NCI-H82 treated with DMSO at 0.1 percent for 48 hours (cell line): ENCODE measurements at regions not wholly inside any gene's neighbourhood (a gene's known extent, or its start where the extent isn't known, plus 50 kb on each side); places are given as distances from the start of the nearest gene placed in this dataset.
"Not testable (repeated sequence)": the region's sequence is repeated elsewhere in the genome, so short reads cannot be mapped to it uniquely, and the experiment has no call there.

ENCODE experiments used
- DNase-seq: peaks from one replicate; lab custom pipeline; 2025; ENCODE audit not compliant: unreplicated experiment; lab: John Stamatoyannopoulos, UW

- no peak for DNase-seq
These were observed 128.8 kb upstream of the OR4E1 start for GRCh38 chr14:21802441-21802840.

- DNase-seq = peak; percentile 52
These were observed 123.3 kb upstream of the OR4E1 start for GRCh38 chr14:21796916-21797315.

GRCh38 chr14:21795456-21795855 lies 121.8 kb upstream of the OR4E1 start:
- DNase-seq = no peak

- DNase-seq = no peak
These were observed 118.1 kb upstream of the OR4E1 start for GRCh38 chr14:21791749-21792148.

- not testable (repeated sequence) for DNase-seq
These were observed 115.1 kb upstream of the OR4E1 start for GRCh38 chr14:21788687-21789086.

- not testable (repeated sequence) for DNase-seq
These were observed 113.6 kb upstream of the OR4E1 start for GRCh38 chr14:21787242-21787641.

- DNase-seq = no peak
These were observed 107.9 kb upstream of the OR4E1 start for GRCh38 chr14:21781543-21781942.

GRCh38 chr14:21780429-21781084 lies 106.9 kb upstream of the OR4E1 start:
- DNase-seq = no peak

- no peak for DNase-seq
These were observed 98.1 kb upstream of the OR4E1 start for GRCh38 chr14:21771671-21772070.

- no peak for DNase-seq
These were observed 95.2 kb upstream of the OR4E1 start for GRCh38 chr14:21768875-21769257.

- peak; percentile 99 for DNase-seq
These were observed 94.7 kb upstream of the OR4E1 start for GRCh38 chr14:21768116-21768874.

GRCh38 chr14:21760360-21760759 lies 86.7 kb upstream of the OR4E1 start:
- not testable (repeated sequence) for DNase-seq

- DNase-seq = no peak
These were observed 75.8 kb upstream of the OR4E1 start for GRCh38 chr14:21749306-21749868.

- DNase-seq = peak; percentile 96
These were observed 75.3 kb upstream of the OR4E1 start for GRCh38 chr14:21748869-21749303.

- DNase-seq = peak; percentile 78
These were observed 62.2 kb upstream of the OR4E1 start for GRCh38 chr14:21735639-21736307.

GRCh38 chr14:21735200-21735599 lies 61.6 kb upstream of the OR4E1 start:
- DNase-seq = no peak

- DNase-seq = peak; percentile 93
These were observed 60.9 kb upstream of the OR4E1 start for GRCh38 chr14:21734457-21735074.

- no peak for DNase-seq
These were observed 56.1 kb upstream of the OR4E1 start for GRCh38 chr14:21729703-21730233.

- DNase-seq = no peak
These were observed 51.6 kb upstream of the OR4E1 start for GRCh38 chr14:21725250-21725649.

GRCh38 chr14:21724090-21724973 lies 50.7 kb upstream of the OR4E1 start:
- DNase-seq = no peak
